MM.1S (cell line): ENCODE measurements at regions not wholly inside any gene's neighbourhood (a gene's known extent, or its start where the extent isn't known, plus 50 kb on each side); places are given as distances from the start of the nearest gene placed in this dataset.

Experiments
- DNase-seq: peaks from one replicate; pipeline ENCODE4 v3.0.0-alpha.2; 2015
- H2AFZ ChIP-seq: fragments of 300-600 bp; sonication (generic); 2 replicates; pipeline ENCODE4 v1.6.0; 2016; ENCODE audit warnings: antibody characterized with exemption, low read length
- H3F3A ChIP-seq: fragments of 300-600 bp; sonication (generic); 2 replicates; pipeline ENCODE4 v1.6.1; 2016; ENCODE audit warnings: mild to moderate bottlenecking, antibody characterized with exemption, low read length, moderate library complexity, mixed read lengths; ENCODE audit not compliant: insufficient read depth
- H3K27ac ChIP-seq: fragments of 300-600 bp; sonication (generic); 2 replicates; pipeline ENCODE4 v1.5.1; 2016; ENCODE audit warnings: mild to moderate bottlenecking, low read length
- H3K27me3 ChIP-seq: fragments of 300-600 bp; sonication (generic); replicated peaks from 2 replicates; pipeline ENCODE4 v1.6.0; 2016; ENCODE audit warnings: low read length; ENCODE audit not compliant: insufficient read depth
- H3K36me3 ChIP-seq: fragments of 300-600 bp; sonication (generic); replicated peaks from 2 replicates; pipeline ENCODE4 v1.6.1; 2016; ENCODE audit warnings: mild to moderate bottlenecking, low read length, mixed read lengths; ENCODE audit not compliant: insufficient read depth
- H3K4me1 ChIP-seq: fragments of 300-600 bp; sonication (generic); 2 replicates; pipeline ENCODE4 v1.6.1; 2016; ENCODE audit warnings: low read length, mixed read lengths
- H3K4me2 ChIP-seq: fragments of 300-600 bp; sonication (generic); 2 replicates; pipeline ENCODE4 v1.6.0; 2016; ENCODE audit warnings: low read depth, low read length
- H3K4me3 ChIP-seq: fragments of 300-600 bp; sonication (generic); 2 replicates; pipeline ENCODE4 v1.5.1; 2016; ENCODE audit warnings: low read length, mixed read lengths
- H3K79me2 ChIP-seq: fragments of 300-600 bp; sonication (generic); 2 replicates; pipeline ENCODE4 v1.6.1; 2016; ENCODE audit warnings: mixed run types, low read length, mixed read lengths
- H3K9ac ChIP-seq: fragments of 300-600 bp; sonication (generic); 2 replicates; pipeline ENCODE4 v1.6.1; 2016; ENCODE audit warnings: low read length, mixed read lengths
- H3K9me2 ChIP-seq: fragments of 300-600 bp; sonication (generic); replicated peaks from 2 replicates; pipeline ENCODE4 v1.6.1; 2016; ENCODE audit warnings: mild to moderate bottlenecking, low read length, mixed read lengths; ENCODE audit not compliant: insufficient read depth
- H3K9me3 ChIP-seq: fragments of 300-600 bp; sonication (generic); replicated peaks from 2 replicates; pipeline ENCODE4 v1.6.1; 2016; ENCODE audit warnings: mild to moderate bottlenecking, low read length, mixed read lengths; ENCODE audit not compliant: insufficient read depth
- H4K20me1 ChIP-seq: fragments of 300-600 bp; sonication (generic); 2 replicates; pipeline ENCODE4 v1.6.1; 2016; ENCODE audit warnings: mild to moderate bottlenecking, low read length, moderate library complexity, mixed read lengths; ENCODE audit not compliant: insufficient read depth
- EZH2 ChIP-seq: fragments of 300-600 bp; sonication (generic); optimal IDR thresholded peaks from 2 replicates; pipeline ENCODE3; 2017; ENCODE audit warnings: low read depth, mild to moderate bottlenecking, antibody characterized with exemption, low read length, mixed read lengths
- EZH2phosphoT487 ChIP-seq: fragments of 300-600 bp; sonication (generic); IDR thresholded peaks from 2 replicates; pipeline ENCODE4 v1.6.1; 2018; ENCODE audit warnings: antibody characterized with exemption, low read length
- TF ChIP-seq, protein P1 (sequence below): fragments of 300-600 bp; sonication (generic); IDR thresholded peaks from 2 replicates; pipeline ENCODE4 v1.5.1; 2016; ENCODE audit warnings: antibody characterized with exemption, low read length, mixed read lengths

DNA sequence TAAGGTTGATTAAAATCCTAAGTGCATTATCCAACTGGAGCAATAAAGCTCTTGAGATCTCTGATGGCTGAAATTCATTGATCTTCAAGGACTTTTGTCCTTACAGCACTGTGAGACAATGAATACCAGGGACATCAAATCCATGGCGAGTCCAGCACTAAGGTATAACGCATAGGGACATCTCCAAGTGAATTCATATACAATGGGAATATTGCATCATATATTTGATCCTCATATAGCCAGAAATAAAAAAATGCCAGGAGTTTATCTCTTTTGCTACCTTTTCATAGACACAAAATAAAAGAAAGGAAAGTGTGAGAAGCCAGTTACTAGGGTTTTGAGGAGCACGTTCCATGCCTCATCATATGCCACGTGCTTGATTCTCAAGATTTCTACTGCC, 112.5 kb upstream of the CDH13 start:
- H3K79me2 ChIP-seq, result no peaks in the 10 kb centered on the region
- H3K9me3 ChIP-seq, result no peaks in the 10 kb centered on the region
- no peak overlapping the region for H3K27ac ChIP-seq
- H3K4me2 ChIP-seq, result no peak overlapping the region
- no peaks in the 10 kb centered on the region for H4K20me1 ChIP-seq
- H3K9ac ChIP-seq, result no peak overlapping the region
- H3K4me3 ChIP-seq, result no peak overlapping the region
- no peaks in the 10 kb centered on the region for H3K27me3 ChIP-seq
- no peaks in the 10 kb centered on the region for H3K9me2 ChIP-seq
- H3K36me3 ChIP-seq, result no peaks in the 10 kb centered on the region
- H2AFZ ChIP-seq, result no peak overlapping the region
- no peaks in the 10 kb centered on the region for H3K4me1 ChIP-seq
- no peaks in the 10 kb centered on the region for H3F3A ChIP-seq
- no peak for TF ChIP-seq EZH2phosphoT487
- no peak for TF ChIP-seq EZH2
- TF ChIP-seq, protein P1, sequence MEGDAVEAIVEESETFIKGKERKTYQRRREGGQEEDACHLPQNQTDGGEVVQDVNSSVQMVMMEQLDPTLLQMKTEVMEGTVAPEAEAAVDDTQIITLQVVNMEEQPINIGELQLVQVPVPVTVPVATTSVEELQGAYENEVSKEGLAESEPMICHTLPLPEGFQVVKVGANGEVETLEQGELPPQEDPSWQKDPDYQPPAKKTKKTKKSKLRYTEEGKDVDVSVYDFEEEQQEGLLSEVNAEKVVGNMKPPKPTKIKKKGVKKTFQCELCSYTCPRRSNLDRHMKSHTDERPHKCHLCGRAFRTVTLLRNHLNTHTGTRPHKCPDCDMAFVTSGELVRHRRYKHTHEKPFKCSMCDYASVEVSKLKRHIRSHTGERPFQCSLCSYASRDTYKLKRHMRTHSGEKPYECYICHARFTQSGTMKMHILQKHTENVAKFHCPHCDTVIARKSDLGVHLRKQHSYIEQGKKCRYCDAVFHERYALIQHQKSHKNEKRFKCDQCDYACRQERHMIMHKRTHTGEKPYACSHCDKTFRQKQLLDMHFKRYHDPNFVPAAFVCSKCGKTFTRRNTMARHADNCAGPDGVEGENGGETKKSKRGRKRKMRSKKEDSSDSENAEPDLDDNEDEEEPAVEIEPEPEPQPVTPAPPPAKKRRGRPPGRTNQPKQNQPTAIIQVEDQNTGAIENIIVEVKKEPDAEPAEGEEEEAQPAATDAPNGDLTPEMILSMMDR, result no peak
- no peak for DNase-seq

DNA sequence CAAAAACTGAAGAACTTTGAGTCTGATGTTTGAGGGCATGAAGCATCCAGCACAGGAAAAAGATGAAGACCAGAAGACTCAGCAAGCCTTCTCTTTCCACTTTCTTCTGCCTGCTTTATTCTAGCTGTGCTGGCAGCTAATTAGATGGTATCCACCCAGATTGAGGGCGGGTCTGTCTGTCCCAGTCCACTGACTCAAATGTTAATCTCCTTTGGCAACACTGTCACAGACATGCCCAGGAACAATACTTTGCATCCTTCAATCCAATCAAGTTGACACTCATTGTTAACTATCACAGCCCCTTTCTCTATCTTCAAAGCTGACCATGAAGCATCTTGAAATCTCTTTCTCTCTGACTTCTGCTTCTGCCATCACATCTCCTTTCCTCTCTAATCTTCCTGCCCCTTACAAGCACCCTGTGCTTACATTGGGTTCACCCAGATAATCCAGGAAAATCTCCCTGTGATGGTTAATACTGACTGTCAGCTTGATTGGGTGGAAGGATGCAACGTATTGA, 115.9 kb upstream of the CDH13 start:
- no peaks in the 10 kb centered on the region for H3K27me3 ChIP-seq
- H3K27ac ChIP-seq, result no peak overlapping the region
- H3K4me1 ChIP-seq, result no peaks in the 10 kb centered on the region
- H3K9me3 ChIP-seq, result no peaks in the 10 kb centered on the region
- H3K4me2 ChIP-seq, result no peak overlapping the region
- H3K9me2 ChIP-seq, result no peaks in the 10 kb centered on the region
- no peak overlapping the region for H3K9ac ChIP-seq
- no peaks in the 10 kb centered on the region for H3F3A ChIP-seq
- no peak for DNase-seq
- H3K4me3 ChIP-seq, result no peak overlapping the region
- H3K36me3 ChIP-seq, result no peaks in the 10 kb centered on the region
- H4K20me1 ChIP-seq, result no peaks in the 10 kb centered on the region
- no peak overlapping the region for H2AFZ ChIP-seq
- H3K79me2 ChIP-seq, result no peaks in the 10 kb centered on the region
- TF ChIP-seq EZH2phosphoT487, result no peak
- TF ChIP-seq, protein P1, result no peak
- TF ChIP-seq EZH2, result no peak

DNA sequence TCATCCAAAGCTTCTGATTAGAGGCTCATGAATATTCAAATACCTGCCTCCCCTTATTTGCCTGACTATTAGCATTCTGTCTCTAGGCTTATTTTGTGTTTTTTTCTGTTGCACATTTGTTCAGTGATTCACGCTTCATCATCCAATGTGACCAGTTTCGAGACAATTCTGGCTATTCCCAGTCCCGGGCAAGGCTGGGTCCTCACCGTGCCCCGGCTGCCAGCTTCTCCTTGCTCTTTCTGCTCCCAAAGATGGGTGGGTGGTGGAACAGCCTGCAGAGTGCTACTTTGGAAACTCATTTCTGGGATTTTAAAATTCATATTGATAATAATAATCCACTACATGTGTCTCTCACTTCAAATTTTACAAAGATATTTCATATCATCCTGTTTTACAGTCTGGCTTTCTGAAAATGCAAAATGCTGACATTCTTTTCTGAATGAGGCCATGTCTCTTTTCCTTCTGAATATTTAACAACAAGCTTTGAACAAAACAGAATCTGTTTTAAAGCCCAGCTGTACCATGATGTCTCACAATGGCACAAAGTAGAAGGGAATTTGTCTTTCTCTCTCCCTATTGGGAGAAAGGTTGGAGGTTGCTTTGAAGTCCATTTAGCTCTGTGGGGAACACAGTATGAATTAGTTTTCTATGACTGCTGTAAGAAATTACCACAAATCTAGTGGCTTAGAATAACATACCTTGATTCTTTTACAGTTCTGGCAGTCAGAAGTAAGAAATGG, 116.9 kb upstream of the CDH13 start:
- H3K4me1 ChIP-seq, result no peaks in the 10 kb centered on the region
- TF ChIP-seq, protein P1, result no peak
- no peak for TF ChIP-seq EZH2
- TF ChIP-seq EZH2phosphoT487, result no peak
- H3K9ac ChIP-seq, result no peak overlapping the region
- H4K20me1 ChIP-seq, result no peaks in the 10 kb centered on the region
- H3F3A ChIP-seq, result no peaks in the 10 kb centered on the region
- H3K9me2 ChIP-seq, result no peaks in the 10 kb centered on the region
- DNase-seq, result no peak
- H3K27me3 ChIP-seq, result no peaks in the 10 kb centered on the region
- no peak overlapping the region for H3K27ac ChIP-seq
- H3K4me2 ChIP-seq, result no peak overlapping the region
- no peaks in the 10 kb centered on the region for H3K36me3 ChIP-seq
- no peak overlapping the region for H3K4me3 ChIP-seq
- no peak overlapping the region for H2AFZ ChIP-seq
- H3K79me2 ChIP-seq, result no peaks in the 10 kb centered on the region
- no peaks in the 10 kb centered on the region for H3K9me3 ChIP-seq
